ENCODE measurements at regions not wholly inside any gene's neighbourhood (a gene's known extent, or its start where the extent isn't known, plus 50 kb on each side); places are given as distances from the start of the nearest gene placed in this dataset.

DNA sequence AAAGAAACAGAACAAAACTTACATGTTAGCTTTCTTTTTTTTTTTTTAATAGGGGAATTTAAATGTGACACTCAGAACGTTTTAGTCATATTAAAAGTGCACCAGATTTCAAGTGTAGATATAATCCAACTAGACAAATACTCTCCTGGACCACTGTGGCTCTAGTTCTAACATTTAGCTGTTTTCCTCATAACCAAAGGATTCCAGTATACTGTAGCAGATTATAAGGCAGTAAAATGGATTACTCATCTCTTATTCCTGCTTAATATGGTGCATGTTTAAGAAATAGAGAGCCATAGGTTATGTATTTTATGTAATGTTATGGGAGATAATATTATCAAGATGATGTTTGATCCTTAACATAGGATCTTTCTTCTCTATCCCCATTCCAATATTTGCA is 1339.5 kb upstream of the AGA start:
- intact Hi-C loops (cut with DNase I; ENCODE audit: low total_unique reads), result no loop called here
- H3K27ac ChIP-seq, result no peak overlapping the region
- H3K27me3 ChIP-seq (replicated peaks in 1 of 7), result no peaks in the 10 kb centered on the region
- DNase-seq, result no peak
- H3K4me3 ChIP-seq, result no peak overlapping the region
- 14 to 49% (median 31%) methylated on average over 1 of the region's 1 CpG for WGBS, 5 donors
- H3K9me3 ChIP-seq, result peaks cover 0 to 3% (median 0%) of the 10 kb centered on the region in 8 donors
- H3K4me1 ChIP-seq, result no peaks in the 10 kb centered on the region
- no peaks in the 10 kb centered on the region for H3K36me3 ChIP-seq
- TF ChIP-seq CTCF (IDR thresholded peaks at IDR 0.05 in 8 of 11, conservative IDR thresholded peaks at IDR 0.05 in 3 of 11) (no peak), POLR2A (IDR thresholded peaks at IDR 0.05) (no peak), POLR2AphosphoS5 (IDR thresholded peaks at IDR 0.05) (no peak)

DNA sequence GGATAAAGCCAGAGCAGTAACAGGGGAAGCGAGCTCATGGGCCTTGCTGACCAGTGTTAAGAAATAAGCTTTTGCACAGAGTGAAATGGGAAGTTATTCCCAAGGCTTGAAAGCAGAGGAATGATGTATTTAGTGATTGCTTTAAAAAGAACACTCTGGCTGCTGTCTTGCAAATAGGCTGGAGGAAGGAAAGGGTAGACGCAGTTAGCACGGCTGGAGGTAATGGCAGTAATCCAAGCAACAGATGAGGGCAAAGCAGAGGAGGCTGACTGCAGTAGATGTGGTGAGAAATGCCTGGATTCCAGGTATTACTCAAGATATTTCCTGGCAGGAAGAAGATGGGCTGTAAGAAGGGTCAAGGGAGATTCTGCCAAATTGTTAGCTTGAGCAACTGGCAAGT is 1342.3 kb upstream of the AGA start:
- no peaks in the 10 kb centered on the region for H3K4me1 ChIP-seq
- no peaks in the 10 kb centered on the region for H3K36me3 ChIP-seq
- intact Hi-C loops (cut with DNase I; ENCODE audit: low total_unique reads), result no loop called here
- no peak overlapping the region for H3K4me3 ChIP-seq
- peaks cover 0 to 3% (median 0%) of the 10 kb centered on the region in 8 donors for H3K9me3 ChIP-seq
- no peak for DNase-seq
- H3K27ac ChIP-seq, result no peak overlapping the region
- H3K27me3 ChIP-seq (replicated peaks in 1 of 7), result no peaks in the 10 kb centered on the region
- WGBS, 5 donors, result 53 to 67% (median 64%) methylated on average over 3 of the region's 3 CpGs
- TF ChIP-seq POLR2A (IDR thresholded peaks at IDR 0.05) (no peak), POLR2AphosphoS5 (IDR thresholded peaks at IDR 0.05) (no peak), CTCF (IDR thresholded peaks at IDR 0.05 in 8 of 11, conservative IDR thresholded peaks at IDR 0.05 in 3 of 11) (no peak)

GRCh38 chr4:178789279-178789678 is 1347.0 kb upstream of the AGA start:
- DNase-seq, result no peak
- H3K4me1 ChIP-seq, result no peaks in the 10 kb centered on the region
- H3K27ac ChIP-seq, result no peak overlapping the region
- intact Hi-C loops (cut with DNase I; ENCODE audit: low total_unique reads), result no loop called here
- H3K36me3 ChIP-seq, result no peaks in the 10 kb centered on the region
- H3K9me3 ChIP-seq, result peaks cover 0 to 2% (median 0%) of the 10 kb centered on the region in 8 donors
- no peak overlapping the region for H3K4me3 ChIP-seq
- TF ChIP-seq CTCF (IDR thresholded peaks at IDR 0.05 in 8 of 11, conservative IDR thresholded peaks at IDR 0.05 in 3 of 11), result no peak
- WGBS, 5 donors, result 62 to 76% (median 65%) methylated on average over 3 of the region's 3 CpGs
- no peaks in the 10 kb centered on the region for H3K27me3 ChIP-seq (replicated peaks in 1 of 7)

DNA sequence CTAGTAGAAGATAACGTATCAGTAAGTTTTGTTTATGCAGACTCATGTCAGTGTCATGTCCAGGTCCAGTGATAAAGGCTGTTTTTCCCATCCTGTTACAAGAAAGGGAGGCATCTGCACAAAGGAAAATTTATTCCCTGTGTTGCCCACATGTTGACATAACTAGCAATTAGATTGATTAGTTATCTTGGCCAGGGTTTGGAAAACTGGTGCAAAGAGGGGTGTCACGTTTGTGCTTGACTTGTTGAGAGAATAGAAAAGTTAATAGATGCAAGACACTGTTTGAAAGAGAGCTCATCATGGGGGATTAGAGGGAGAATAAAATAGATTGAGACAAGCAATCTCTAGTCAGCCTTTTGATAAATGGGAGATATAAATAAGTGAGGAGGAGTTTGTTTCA is 1357.0 kb upstream of the AGA start:
- WGBS, 5 donors, result 37 to 65% (median 54%) methylated on average over 2 of the region's 2 CpGs
- no peak overlapping the region for H3K27ac ChIP-seq
- no peak overlapping the region for H3K4me3 ChIP-seq
- H3K27me3 ChIP-seq (replicated peaks in 1 of 7), result no peaks in the 10 kb centered on the region
- DNase-seq, result no peak
- no peaks in the 10 kb centered on the region for H3K36me3 ChIP-seq
- intact Hi-C loops (cut with DNase I; ENCODE audit: low total_unique reads), result no loop called here
- no peak for TF ChIP-seq CTCF (IDR thresholded peaks at IDR 0.05 in 8 of 11, conservative IDR thresholded peaks at IDR 0.05 in 3 of 11)
- no peak for TF ChIP-seq POLR2A (IDR thresholded peaks at IDR 0.05)
- TF ChIP-seq POLR2AphosphoS5 (IDR thresholded peaks at IDR 0.05), result no peak
- no peaks in the 10 kb centered on the region for H3K9me3 ChIP-seq
- H3K4me1 ChIP-seq, result no peaks in the 10 kb centered on the region
